ENCODE measurements at regions not wholly inside any gene's neighbourhood (a gene's known extent, or its start where the extent isn't known, plus 50 kb on each side); places are given as distances from the start of the nearest gene placed in this dataset.

DNA sequence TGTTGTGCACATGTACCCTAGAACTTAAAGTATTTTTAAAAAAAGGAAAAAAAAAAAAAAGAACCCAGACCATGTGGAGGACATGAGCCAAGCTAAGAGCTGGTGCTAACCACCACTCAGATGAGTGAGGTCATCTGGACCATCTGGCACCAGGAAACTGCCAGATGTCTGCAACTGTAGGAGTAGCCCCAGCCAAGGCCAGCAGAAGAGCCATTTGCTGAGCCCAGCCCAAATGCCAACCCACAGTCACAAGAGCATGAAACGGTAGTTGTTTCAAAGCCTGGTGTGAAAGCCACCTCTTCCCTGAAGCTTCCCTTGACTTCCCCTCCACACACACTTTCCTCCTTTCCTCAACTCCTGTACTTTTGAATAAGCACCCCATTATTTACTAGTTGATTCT, 69.2 kb upstream of the FCN1 start:
- H3K9ac ChIP-seq: no peak overlapping the region
- no peaks in the 10 kb centered on the region for H4K20me1 ChIP-seq
- no peaks in the 10 kb centered on the region for H3K4me1 ChIP-seq
- no peak for TF ChIP-seq Cebpa-rat (IDR thresholded peaks at IDR 0.05)
- no peak overlapping the region for H3K27ac ChIP-seq
- H3K36me3 ChIP-seq: no peaks in the 10 kb centered on the region
- H3K9me3 ChIP-seq: peaks cover 28% of the 10 kb centered on the region
- no peaks in the 10 kb centered on the region for H3K27me3 ChIP-seq
- H3K4me2 ChIP-seq: no peak overlapping the region
- H3K4me3 ChIP-seq: no peak overlapping the region

DNA sequence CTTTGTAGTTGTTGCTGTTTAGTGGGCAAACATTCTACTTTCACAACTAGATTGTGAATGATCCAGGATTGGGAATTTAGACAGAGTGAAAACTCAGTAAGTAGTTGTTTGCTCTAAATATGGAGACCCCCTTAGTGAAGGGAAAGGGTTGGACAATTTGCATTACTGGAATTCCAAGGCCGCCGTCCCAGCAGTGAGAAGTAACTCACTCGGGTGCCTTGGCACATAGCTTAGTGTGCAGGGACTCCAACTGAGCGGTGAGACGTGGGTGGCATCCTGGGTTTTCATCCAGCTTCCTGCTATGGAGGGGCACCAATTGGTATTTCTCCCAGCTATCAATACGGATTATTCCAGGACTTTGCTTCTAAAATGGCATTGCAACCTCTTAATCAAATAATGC, 69.7 kb upstream of the FCN1 start:
- Histone ChIP-seq H3K27me3 (no peaks in the 10 kb centered on the region), H3K27ac (no peak overlapping the region), H4K20me1 (no peaks in the 10 kb centered on the region)

GRCh38 chr9:134987906-134988700, 70.4 kb upstream of the FCN1 start:
- Histone ChIP-seq H4K20me1 (no peaks in the 10 kb centered on the region), H3K4me3 (no peak overlapping the region), H3K4me2 (no peak overlapping the region), H3K27me3 (no peaks in the 10 kb centered on the region), H3K9me3 (peaks cover 28% of the 10 kb centered on the region), H3K4me1 (no peaks in the 10 kb centered on the region), H3K36me3 (no peaks in the 10 kb centered on the region), H3K9ac (no peak overlapping the region), H3K27ac (no peak overlapping the region)
- no peak for TF ChIP-seq Cebpa-rat (IDR thresholded peaks at IDR 0.05)

More for the DNA sequence above, 69.7 kb upstream of the FCN1 start:
- TF ChIP-seq Cebpa-rat (IDR thresholded peaks at IDR 0.05): no peak
- Histone ChIP-seq H3K4me2 (no peak overlapping the region), H3K9me3 (peaks cover 28% of the 10 kb centered on the region), H3K4me3 (no peak overlapping the region), H3K36me3 (no peaks in the 10 kb centered on the region), H3K4me1 (no peaks in the 10 kb centered on the region), H3K9ac (no peak overlapping the region)

DNA sequence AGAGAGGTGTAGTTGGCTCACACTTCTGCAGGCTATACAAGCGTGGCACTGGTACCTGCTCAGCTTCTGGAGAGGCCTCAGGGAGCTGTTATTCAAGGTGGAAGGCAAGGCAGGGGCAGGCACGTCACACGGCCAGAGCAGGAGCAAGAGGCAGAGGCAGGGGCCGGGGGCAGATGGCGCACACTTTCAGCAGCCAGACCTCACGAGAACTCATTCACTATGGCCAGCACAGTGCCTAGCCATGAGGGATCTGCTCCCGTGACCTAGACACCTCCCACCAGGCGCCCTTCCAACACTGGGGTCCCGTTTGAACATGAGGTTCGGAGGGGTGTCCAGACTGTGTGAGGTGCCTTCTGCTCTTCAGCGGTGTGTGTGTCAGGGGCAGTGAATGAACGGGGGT, 71.0 kb upstream of the FCN1 start:
- Histone ChIP-seq H3K9me3 (peaks cover 28% of the 10 kb centered on the region), H3K27me3 (no peaks in the 10 kb centered on the region), H3K27ac (no peak overlapping the region), H3K4me2 (no peak overlapping the region), H3K9ac (no peak overlapping the region), H3K4me1 (no peaks in the 10 kb centered on the region), H3K36me3 (no peaks in the 10 kb centered on the region), H4K20me1 (no peaks in the 10 kb centered on the region), H3K4me3 (no peak overlapping the region)
- no peak for TF ChIP-seq Cebpa-rat (IDR thresholded peaks at IDR 0.05)

- H3K4me3 ChIP-seq: no peak overlapping the region
- no peaks in the 10 kb centered on the region for H3K36me3 ChIP-seq
- TF ChIP-seq Cebpa-rat (IDR thresholded peaks at IDR 0.05): no peak
- H3K4me1 ChIP-seq: no peaks in the 10 kb centered on the region
- H3K9me3 ChIP-seq: peaks cover 28% of the 10 kb centered on the region
- H3K27me3 ChIP-seq: no peaks in the 10 kb centered on the region
- H4K20me1 ChIP-seq: no peaks in the 10 kb centered on the region
- H3K27ac ChIP-seq: no peak overlapping the region
- H3K9ac ChIP-seq: no peak overlapping the region
- H3K4me2 ChIP-seq: no peak overlapping the region
Measured at GRCh38 chr9:134989206-134990065, 71.7 kb upstream of the FCN1 start.

DNA sequence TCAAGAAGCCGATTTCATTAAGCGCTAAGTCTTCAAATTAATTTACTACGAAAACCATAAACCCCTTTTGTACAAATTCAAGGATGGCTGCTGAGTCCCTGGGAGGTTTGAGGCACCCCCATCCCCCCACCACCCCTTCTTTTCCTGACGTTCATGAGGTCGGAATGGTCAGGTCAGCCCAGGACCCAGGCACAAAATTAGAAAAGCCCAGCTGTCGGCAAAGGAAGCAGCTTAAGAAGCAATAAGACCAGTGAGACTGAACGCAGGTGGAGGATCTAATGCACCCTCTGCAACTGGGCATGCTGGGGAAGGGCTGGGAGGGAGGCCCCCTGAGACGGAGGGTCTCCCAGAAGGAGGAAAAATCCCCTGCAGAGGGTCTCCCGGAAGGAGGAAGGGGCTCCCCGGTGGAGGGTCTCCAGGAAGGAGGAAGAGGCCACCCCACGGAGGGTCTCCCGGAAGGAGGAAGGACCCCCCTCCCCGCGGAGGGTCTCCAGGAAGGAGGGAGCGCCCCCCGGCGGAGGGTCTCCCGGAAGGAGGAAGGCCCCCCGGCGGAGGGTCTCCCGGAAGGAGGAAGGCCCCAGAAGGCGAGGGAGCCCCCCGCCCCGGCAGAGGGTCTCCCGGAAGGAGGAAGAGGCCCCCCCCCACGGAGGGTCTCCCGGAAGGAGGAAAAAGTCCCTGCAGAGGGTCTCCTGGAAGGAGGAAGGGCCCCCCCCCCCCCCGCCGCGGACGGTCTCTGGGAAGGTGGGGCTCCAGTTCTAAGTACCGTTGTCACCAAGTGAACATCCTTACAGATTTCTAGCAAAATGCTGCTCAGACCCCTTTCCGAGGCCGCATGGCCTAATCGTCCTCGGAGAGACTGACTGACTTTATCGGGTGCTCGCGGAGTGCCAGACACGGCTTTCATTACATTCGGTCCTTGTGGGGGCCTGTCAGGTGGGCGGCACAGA, 74.4 kb upstream of the FCN1 start:
- no peaks in the 10 kb centered on the region for H3K36me3 ChIP-seq
- H3K27me3 ChIP-seq: no peaks in the 10 kb centered on the region
- no peak overlapping the region for H3K4me3 ChIP-seq
- no peaks in the 10 kb centered on the region for H3K4me1 ChIP-seq
- TF ChIP-seq Cebpa-rat (IDR thresholded peaks at IDR 0.05): no peak
- H3K9me3 ChIP-seq: peaks cover 15% of the 10 kb centered on the region
- H4K20me1 ChIP-seq: no peaks in the 10 kb centered on the region
- no peak overlapping the region for H3K4me2 ChIP-seq
- H3K9ac ChIP-seq: no peak overlapping the region
- H3K27ac ChIP-seq: no peak overlapping the region

GRCh38 chr9:134992755-134993124, 75.0 kb upstream of the FCN1 start:
- Histone ChIP-seq H4K20me1 (no peaks in the 10 kb centered on the region), H3K27ac (no peak overlapping the region), H3K4me1 (no peaks in the 10 kb centered on the region), H3K27me3 (no peaks in the 10 kb centered on the region), H3K4me3 (no peak overlapping the region), H3K9ac (no peak overlapping the region), H3K4me2 (no peak overlapping the region), H3K9me3 (peaks cover 15% of the 10 kb centered on the region), H3K36me3 (no peaks in the 10 kb centered on the region)
- TF ChIP-seq Cebpa-rat (IDR thresholded peaks at IDR 0.05): no peak

DNA sequence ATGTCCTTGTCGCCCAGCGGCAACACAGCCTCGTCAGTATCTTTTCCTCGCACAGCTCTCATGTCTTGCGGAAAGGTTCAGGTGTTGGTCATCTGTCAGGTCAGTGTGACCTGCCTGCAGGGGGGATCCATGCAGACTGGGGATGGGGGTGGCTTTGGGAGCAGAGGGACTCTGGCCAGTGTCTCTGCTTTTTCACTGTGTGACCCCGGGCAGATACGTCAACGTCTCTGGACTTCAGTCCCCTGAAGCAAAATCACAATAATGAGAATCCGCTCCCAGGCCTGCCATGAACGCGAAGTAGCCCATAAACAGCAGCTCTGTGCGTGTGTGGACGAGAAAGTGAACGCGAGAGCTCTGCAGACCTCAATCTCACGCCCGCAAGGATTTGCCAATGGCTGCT, 75.7 kb upstream of the FCN1 start:
- no peak overlapping the region for H3K27ac ChIP-seq
- H3K4me1 ChIP-seq: no peaks in the 10 kb centered on the region
- H3K27me3 ChIP-seq: no peaks in the 10 kb centered on the region
- H3K36me3 ChIP-seq: no peaks in the 10 kb centered on the region
- no peak for TF ChIP-seq Cebpa-rat (IDR thresholded peaks at IDR 0.05)
- H3K4me3 ChIP-seq: no peak overlapping the region
- peaks cover 16% of the 10 kb centered on the region for H3K9me3 ChIP-seq
- no peak overlapping the region for H3K4me2 ChIP-seq
- H4K20me1 ChIP-seq: no peaks in the 10 kb centered on the region
- no peak overlapping the region for H3K9ac ChIP-seq

DNA sequence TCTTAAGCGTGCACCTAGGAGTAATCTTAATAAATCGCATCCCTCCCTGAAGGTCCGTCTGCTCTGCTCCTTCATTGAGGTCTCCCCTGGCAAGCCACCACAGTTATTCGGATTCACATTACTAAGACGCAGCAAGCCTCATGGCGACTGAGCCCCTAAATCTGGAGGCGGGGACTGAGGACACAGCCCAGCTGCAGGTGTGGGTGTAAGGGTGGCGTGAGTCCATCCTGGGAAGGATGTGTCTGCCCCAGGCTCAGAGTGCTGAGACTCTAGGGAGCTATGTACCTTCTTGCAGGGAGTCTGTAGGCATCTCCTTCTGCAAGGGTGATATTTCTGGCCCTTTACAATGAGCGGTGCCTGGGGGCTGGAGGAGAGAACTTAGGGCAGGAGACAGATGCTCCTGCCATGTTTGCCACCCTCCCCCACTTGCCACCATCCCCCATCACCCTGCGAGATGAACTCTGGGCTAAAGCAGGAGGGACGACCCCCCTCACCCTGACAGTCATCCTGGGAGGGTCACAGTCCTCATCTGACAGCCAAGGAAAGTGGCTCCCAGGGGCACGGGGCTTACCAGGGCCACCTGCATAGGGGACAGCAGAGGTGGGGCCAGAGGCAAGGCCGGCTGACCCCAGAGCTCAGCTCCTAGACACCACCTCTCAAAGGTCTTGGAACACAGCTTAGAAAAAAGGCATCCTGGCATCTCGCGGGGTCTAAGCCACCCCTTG, 76.4 kb upstream of the FCN1 start:
- H3K27me3 ChIP-seq: no peaks in the 10 kb centered on the region

More for the DNA sequence above, 76.4 kb upstream of the FCN1 start:
- no peak overlapping the region for H3K4me3 ChIP-seq
- H3K36me3 ChIP-seq: no peaks in the 10 kb centered on the region
- H4K20me1 ChIP-seq: no peaks in the 10 kb centered on the region
- H3K4me2 ChIP-seq: no peak overlapping the region
- H3K9ac ChIP-seq: no peak overlapping the region
- H3K9me3 ChIP-seq: peaks cover 23% of the 10 kb centered on the region
- no peaks in the 10 kb centered on the region for H3K4me1 ChIP-seq
- TF ChIP-seq Cebpa-rat (IDR thresholded peaks at IDR 0.05): no peak
- no peak overlapping the region for H3K27ac ChIP-seq

All from BLaER1 (cell line).